HG02588 (cell line): ENCODE measurements at regions not wholly inside any gene's neighbourhood (a gene's known extent, or its start where the extent isn't known, plus 50 kb on each side); places are given as distances from the start of the nearest gene placed in this dataset.

Source experiments
- ATAC-seq: cut with Tn5 transposase; IDR thresholded peaks from one replicate; pipeline ENCODE4 v1.9.1; 2021; ENCODE audit warnings: mild to moderate bottlenecking, moderate library complexity; ENCODE audit not compliant: unreplicated experiment

- ATAC-seq: no peak
Measured at GRCh38 chr1:83112248-83112885, 886.6 kb downstream of the TTLL7 start.

- ATAC-seq: no peak
Measured at GRCh38 chr1:83110156-83110555, 888.8 kb downstream of the TTLL7 start.

GRCh38 chr1:83109692-83110091 is 889.2 kb downstream of the TTLL7 start:
- ATAC-seq: no peak

GRCh38 chr1:83104558-83104957 is 894.4 kb downstream of the TTLL7 start:
- ATAC-seq: no peak

GRCh38 chr1:83103341-83103740 is 895.6 kb downstream of the TTLL7 start:
- no peak for ATAC-seq

- ATAC-seq: no peak
Measured at GRCh38 chr1:83102630-83103071, 896.3 kb downstream of the TTLL7 start.

- ATAC-seq: no peak
Measured at GRCh38 chr1:83101406-83101805, 897.5 kb downstream of the TTLL7 start.

- no peak for ATAC-seq
Measured at GRCh38 chr1:83100133-83100532, 898.8 kb downstream of the TTLL7 start.

- ATAC-seq: no peak
Measured at GRCh38 chr1:83098791-83099190, 900.1 kb downstream of the TTLL7 start.

- no peak for ATAC-seq
Measured at GRCh38 chr1:83098131-83098530, 900.8 kb downstream of the TTLL7 start.

- ATAC-seq: no peak
Measured at GRCh38 chr1:83097715-83098114, 901.2 kb downstream of the TTLL7 start.

- no peak for ATAC-seq
Measured at GRCh38 chr1:83095570-83095969, 903.4 kb downstream of the TTLL7 start.

- no peak for ATAC-seq
Measured at GRCh38 chr1:83090195-83090594, 908.7 kb downstream of the TTLL7 start.

- no peak for ATAC-seq
Measured at GRCh38 chr1:83087851-83088250, 911.1 kb downstream of the TTLL7 start.

- no peak for ATAC-seq
Measured at GRCh38 chr1:83086986-83087512, 911.9 kb downstream of the TTLL7 start.

GRCh38 chr1:83086346-83086745 is 912.6 kb downstream of the TTLL7 start:
- ATAC-seq: no peak

GRCh38 chr1:83083589-83084224 is 915.2 kb downstream of the TTLL7 start:
- no peak for ATAC-seq

- ATAC-seq: no peak
Measured at GRCh38 chr1:83077411-83077810, 921.5 kb downstream of the TTLL7 start.

- ATAC-seq: no peak
Measured at GRCh38 chr1:83075107-83075506, 923.8 kb downstream of the TTLL7 start.

- no peak for ATAC-seq
Measured at GRCh38 chr1:83067954-83068353, 931.0 kb downstream of the TTLL7 start.

- no peak for ATAC-seq
Measured at GRCh38 chr1:83065952-83066727, 932.8 kb downstream of the TTLL7 start.
